ENCODE measurements at regions not wholly inside any gene's neighbourhood (a gene's known extent, or its start where the extent isn't known, plus 50 kb on each side); places are given as distances from the start of the nearest gene placed in this dataset.
"Not testable (repeated sequence)": the region's sequence is repeated elsewhere in the genome, so short reads cannot be mapped to it uniquely, and the experiment has no call there.

- DNase-seq (ENCODE audit: low spot score), result no peak
- intact Hi-C loops (cut with DNase I), result no loop called here
Observed at GRCh38 chr13:58655086-58655485, 1023.5 kb downstream of the PCDH17 start.

- intact Hi-C loops (cut with DNase I), result no loop called here
- DNase-seq (ENCODE audit: low spot score), result no peak
Observed at GRCh38 chr13:58660826-58661225, 1029.3 kb downstream of the PCDH17 start.

GRCh38 chr13:58666331-58666730 lies 1034.8 kb downstream of the PCDH17 start:
- intact Hi-C loops (cut with DNase I), result no loop called here
- DNase-seq (ENCODE audit: low spot score), result no peak

- intact Hi-C loops (cut with DNase I), result no loop called here
Observed at GRCh38 chr13:58667096-58667495, 1035.6 kb downstream of the PCDH17 start.

GRCh38 chr13:58680115-58680514 lies 1048.6 kb downstream of the PCDH17 start:
- intact Hi-C loops (cut with DNase I), result no loop called here
- no peak for DNase-seq (ENCODE audit: low spot score)

More at GRCh38 chr13:58667096-58667495, 1035.6 kb downstream of the PCDH17 start:
- DNase-seq (ENCODE audit: low spot score), result no peak

GRCh38 chr13:58682616-58683015 lies 1051.1 kb downstream of the PCDH17 start:
- intact Hi-C loops (cut with DNase I), result no loop called here

DNA sequence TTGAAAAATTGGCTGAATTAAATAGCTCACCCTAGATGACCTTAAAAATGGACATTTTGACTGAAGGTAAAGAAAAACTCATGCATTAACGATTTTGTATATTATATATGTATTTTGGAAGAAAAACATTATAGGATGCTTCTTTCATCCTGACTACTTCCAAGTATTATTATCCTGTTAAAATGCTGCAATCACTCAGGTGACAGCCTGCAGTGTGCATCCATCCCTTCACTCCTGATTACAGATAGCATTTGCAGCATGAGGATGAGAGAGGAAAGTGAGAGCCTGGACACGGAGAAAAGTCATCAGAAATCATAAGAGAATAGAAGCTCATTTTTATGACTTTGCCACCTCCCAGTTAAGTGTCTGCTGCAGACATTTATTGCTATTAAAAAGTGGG lies 1055.6 kb downstream of the PCDH17 start:
- intact Hi-C loops (cut with DNase I), result no loop called here
- no peak for DNase-seq (ENCODE audit: low spot score)

More at GRCh38 chr13:58682616-58683015, 1051.1 kb downstream of the PCDH17 start:
- no peak for DNase-seq (ENCODE audit: low spot score)

DNA sequence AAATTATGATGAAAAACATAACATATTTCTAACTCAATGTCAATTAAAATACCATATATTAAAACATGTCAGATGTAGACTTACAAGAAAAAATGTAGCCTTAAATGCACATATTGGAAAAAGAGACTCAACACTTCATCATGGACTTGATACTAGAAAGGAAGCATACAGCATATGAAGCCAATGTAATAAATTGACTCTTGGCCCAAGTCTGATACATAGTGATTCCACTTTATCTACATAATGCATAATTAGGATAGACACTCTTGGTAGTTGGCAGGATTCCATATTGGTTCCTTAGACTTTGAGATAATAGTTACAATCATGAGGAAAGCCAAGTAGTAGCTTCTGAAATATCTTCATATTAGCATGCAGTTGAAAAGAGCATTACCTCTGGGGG lies 1067.0 kb downstream of the PCDH17 start:
- no peak for DNase-seq (ENCODE audit: low spot score)
- intact Hi-C loops (cut with DNase I), result no loop called here

DNA sequence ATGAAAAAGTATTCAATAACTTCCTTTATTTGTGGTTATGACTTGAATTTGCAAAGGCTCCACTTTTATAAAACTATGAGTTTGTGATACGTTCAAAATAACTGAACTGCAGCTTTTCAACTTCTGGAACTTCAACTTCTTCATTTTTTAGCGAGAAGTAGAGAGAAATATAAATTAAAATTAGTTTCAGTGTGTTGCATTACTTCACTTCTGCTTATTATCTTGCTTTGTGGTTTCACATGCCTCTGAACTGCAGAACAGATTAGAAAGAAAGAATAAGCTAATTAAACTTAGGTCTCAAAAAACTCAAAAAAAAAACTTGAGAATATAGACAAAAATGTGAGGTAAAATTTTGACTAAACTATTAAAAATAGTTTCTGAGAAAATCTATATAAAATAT lies 1073.4 kb downstream of the PCDH17 start:
- no peak for DNase-seq (ENCODE audit: low spot score)

DNA sequence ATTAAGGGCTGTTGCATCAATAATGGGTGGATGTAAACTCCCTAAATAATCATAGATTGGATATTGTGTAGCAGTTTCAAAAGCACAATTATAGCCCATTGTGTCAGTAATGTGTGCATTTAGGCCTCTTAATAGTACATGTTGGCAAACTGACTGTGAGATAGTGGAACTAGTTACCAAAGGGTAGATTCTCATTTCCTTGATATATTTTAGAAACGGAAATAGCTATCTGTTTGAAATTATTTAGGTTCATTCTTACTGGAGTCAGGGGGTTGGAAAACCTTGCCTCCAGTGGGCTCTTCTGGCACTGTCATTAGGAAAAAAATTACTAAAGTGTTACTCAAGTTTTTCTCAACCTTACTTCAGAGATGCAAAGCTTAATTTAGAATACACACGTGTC lies 1074.9 kb downstream of the PCDH17 start:
- no peak for DNase-seq (ENCODE audit: low spot score)
- intact Hi-C loops (cut with DNase I), result no loop called here

More for the DNA sequence above, 1073.4 kb downstream of the PCDH17 start:
- intact Hi-C loops (cut with DNase I), result no loop called here

- intact Hi-C loops (cut with DNase I), result no loop called here
- no peak for DNase-seq (ENCODE audit: low spot score)
Observed at GRCh38 chr13:58712191-58712590, 1080.6 kb downstream of the PCDH17 start.

DNA sequence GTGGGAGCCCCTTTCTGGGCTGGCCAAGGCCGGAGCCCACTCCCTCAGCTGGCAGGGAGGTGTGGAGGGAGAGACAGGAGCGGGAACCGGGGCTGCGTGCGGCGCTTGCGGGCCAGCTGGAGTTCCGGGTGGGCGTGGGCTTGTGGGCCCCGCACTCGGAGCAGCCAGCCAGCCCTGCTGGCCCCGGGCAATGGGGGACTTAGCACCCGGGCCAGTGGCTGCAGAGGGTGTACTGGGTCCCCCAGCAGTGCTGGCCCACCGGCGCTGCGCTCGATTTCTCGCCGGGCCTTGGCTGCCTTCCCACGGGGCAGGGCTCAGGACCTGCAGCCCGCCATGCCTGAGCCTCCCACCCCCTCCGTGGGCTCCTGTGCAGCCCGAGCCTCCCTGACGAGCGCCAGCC lies 1082.5 kb downstream of the PCDH17 start:
- intact Hi-C loops (cut with DNase I), result not testable (repeated sequence)

DNA sequence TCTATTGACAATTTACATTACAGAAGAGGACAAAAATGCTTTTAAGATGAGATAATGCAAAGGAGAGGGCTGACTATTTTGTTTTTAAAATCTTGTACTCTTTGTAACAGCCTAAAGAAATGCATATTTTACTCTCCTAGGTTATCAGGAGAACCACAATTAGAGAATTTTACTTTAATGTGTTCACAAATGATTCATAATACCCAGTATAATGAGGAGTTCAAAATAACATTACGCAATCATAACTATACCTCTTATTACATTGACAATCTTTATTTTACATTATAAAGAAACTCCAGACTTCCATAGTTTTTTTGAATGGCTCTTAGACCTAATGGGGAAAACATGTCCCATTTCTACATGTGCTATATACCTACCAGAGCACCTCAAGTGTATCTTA lies 1089.7 kb downstream of the PCDH17 start:
- no peak for DNase-seq (ENCODE audit: low spot score)
- intact Hi-C loops (cut with DNase I), result no loop called here

More for the DNA sequence above, 1082.5 kb downstream of the PCDH17 start:
- DNase-seq (ENCODE audit: low spot score), result not testable (repeated sequence)

- no peak for DNase-seq (ENCODE audit: low spot score)
- intact Hi-C loops (cut with DNase I), result no loop called here
Observed at GRCh38 chr13:58728126-58728525, 1096.6 kb downstream of the PCDH17 start.

DNA sequence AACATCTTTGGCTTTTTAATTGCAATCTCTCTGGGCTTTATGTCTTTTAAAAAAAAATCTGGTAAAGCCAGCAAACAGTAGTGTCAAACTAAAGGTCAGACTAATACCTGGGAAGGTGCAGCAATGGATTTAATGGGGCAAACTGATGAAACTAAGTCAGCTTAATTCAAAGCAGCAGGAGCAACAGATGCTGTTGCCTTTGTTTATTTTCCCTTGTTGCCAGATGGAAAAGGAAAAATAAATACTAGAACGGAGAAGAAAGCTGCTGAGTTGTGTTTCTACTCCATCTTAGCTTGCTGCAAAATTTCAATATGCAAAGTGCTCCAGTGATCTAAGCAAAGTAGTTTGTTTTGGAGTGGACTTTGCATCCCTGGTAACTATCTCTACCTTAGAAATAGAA lies 1097.8 kb downstream of the PCDH17 start:
- intact Hi-C loops (cut with DNase I), result no loop called here
- no peak for DNase-seq (ENCODE audit: low spot score)

GRCh38 chr13:58744686-58745085 lies 1113.1 kb downstream of the PCDH17 start:
- DNase-seq (ENCODE audit: low spot score), result no peak
- intact Hi-C loops (cut with DNase I), result no loop called here

- no peak for DNase-seq (ENCODE audit: low spot score)
- intact Hi-C loops (cut with DNase I), result no loop called here
Observed at GRCh38 chr13:58767566-58767965, 1136.0 kb downstream of the PCDH17 start.

- DNase-seq (ENCODE audit: low spot score), result peak; percentile 68
- intact Hi-C loops (cut with DNase I), result no loop called here
Observed at GRCh38 chr13:58773280-58773859, 1141.8 kb downstream of the PCDH17 start.

DNA sequence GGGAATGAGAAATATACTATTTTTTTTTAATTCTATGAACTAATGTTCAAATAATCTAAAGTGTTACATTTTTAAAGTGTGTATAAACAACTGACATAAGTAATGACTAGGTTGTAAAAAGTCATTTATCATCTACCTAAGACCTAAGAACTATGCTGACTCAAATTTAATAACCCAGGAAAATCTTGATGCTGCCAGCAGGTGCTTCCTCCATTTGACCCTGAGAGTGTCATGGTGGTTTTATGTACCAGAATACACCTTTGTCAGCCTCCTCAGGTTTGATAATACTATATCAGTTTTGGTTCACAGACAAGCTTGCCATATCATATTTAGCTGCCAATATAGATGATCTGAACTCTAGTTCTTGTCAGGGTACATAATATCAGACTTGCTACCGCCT lies 1151.2 kb downstream of the PCDH17 start:
- intact Hi-C loops (cut with DNase I), result no loop called here
- no peak for DNase-seq (ENCODE audit: low spot score)

DNA sequence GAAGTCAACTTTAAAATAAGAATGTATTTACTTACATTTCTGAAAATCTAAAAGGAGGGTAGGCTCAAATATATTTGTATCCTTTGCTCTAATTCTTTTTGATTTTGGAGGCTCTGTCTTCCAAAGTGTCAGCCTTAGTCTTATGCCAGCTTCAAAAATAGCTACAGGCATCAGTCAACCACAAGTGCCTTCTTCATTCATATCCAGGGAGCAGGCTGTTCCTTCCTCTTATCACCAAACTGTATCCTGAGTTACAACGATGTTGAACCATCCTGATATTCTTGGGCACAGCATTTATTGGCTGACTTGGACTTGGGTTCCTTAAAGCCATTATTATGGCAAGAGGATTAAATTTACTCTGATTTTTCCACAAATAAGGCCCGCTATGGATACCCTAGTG lies 1161.3 kb downstream of the PCDH17 start:
- no peak for DNase-seq (ENCODE audit: low spot score)
- intact Hi-C loops (cut with DNase I), result no loop called here

DNA sequence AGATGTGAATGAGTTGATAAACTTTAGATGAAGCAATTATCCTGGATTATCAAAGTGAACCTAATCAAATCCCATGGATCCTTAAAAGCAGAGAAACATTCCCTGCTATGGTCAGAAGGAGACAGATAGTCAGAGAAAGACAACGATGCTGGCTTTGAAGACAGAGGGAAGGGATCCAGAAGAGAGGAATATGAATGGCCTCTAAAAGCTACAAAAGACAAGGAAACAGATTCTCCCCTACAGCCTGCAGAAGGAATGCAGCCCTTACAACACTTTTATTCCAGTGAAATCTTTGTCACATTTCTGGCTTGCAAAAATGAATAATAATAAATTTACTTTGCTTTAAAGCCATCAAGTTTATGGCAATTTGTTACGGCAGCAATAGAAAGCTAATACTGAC lies 1164.2 kb downstream of the PCDH17 start:
- DNase-seq (ENCODE audit: low spot score), result no peak
- intact Hi-C loops (cut with DNase I), result no loop called here

GRCh38 chr13:58804832-58805231 lies 1173.3 kb downstream of the PCDH17 start:
- DNase-seq (ENCODE audit: low spot score), result no peak
- intact Hi-C loops (cut with DNase I), result no loop called here

Measured in cardiac septum (tissue), 1 donor.